H1 (cell line): ENCODE measurements at regions not wholly inside any gene's neighbourhood (a gene's known extent, or its start where the extent isn't known, plus 50 kb on each side); places are given as distances from the start of the nearest gene placed in this dataset.

Experiments used
- BACH1 ChIP-seq: IDR thresholded peaks from 2 replicates; pipeline ENCODE4 v1.6.1; 2012; ENCODE audit warnings: low read length, improper control_type of control experiment
- CREB1 ChIP-seq: IDR thresholded peaks from 2 replicates; pipeline ENCODE4 v1.6.1; 2012; ENCODE audit warnings: inconsistent platforms
- KDM1A ChIP-seq: fragments of 200-600, 300-600 bp; sonication (generic); IDR thresholded peaks from 2 replicates; pipeline ENCODE4 v1.7.1; 2016; ENCODE audit warnings: mild to moderate bottlenecking, low read length, borderline replicate concordance
- MAFK ChIP-seq: IDR thresholded peaks from 2 replicates; pipeline ENCODE4 v1.6.1; 2012; ENCODE audit warnings: low read depth, mild to moderate bottlenecking, improper control_type of control experiment, low read length
- NANOG ChIP-seq: IDR thresholded peaks from 2 replicates; pipeline ENCODE4 v1.6.1; 2011; ENCODE audit warnings: low read length, low read depth, mild to moderate bottlenecking, inconsistent platforms; ENCODE audit not compliant: insufficient read depth, poor library complexity, severe bottlenecking
- SIRT6 ChIP-seq: IDR thresholded peaks from one replicate; pipeline ENCODE4 v1.7.1; 2012; ENCODE audit warnings: low read length, inconsistent platforms
- TCF12 ChIP-seq: IDR thresholded peaks from 2 replicates; pipeline ENCODE4 v1.6.1; 2011; ENCODE audit warnings: low read depth, mild to moderate bottlenecking, low read length
- TF ChIP-seq, protein P1 (sequence below): fragments of 300-600 bp; sonication (generic); IDR thresholded peaks from 2 replicates; pipeline ENCODE4 v1.7.1; 2012; ENCODE audit warnings: low read length, moderate library complexity, mild to moderate bottlenecking, inconsistent platforms; ENCODE audit not compliant: insufficient replicate concordance
- TF ChIP-seq, protein P2 (sequence below): IDR thresholded peaks from 2 replicates; pipeline ENCODE4 v1.6.1; 2011; ENCODE audit warnings: low read length, improper control_type of control experiment

DNA sequence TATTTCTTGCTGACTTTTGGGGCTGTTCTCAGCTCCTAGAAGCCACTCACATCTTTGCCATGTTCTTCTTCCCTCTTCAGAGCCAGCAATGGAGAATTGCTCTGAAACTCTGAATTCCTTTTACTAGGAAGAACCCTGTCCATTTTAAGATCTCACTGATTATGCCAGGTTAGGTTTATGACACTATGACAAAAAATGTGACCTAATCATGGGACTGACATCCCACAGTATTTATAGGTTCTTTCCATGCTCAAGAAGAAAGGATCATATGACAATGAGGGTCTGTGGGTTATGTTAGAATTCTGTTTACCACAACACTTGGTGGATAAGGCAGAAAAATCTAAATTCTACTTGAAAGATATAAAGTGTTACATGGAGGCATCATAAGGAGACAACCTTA, 263.3 kb upstream of the CITED2 start (continued):
- TF ChIP-seq, protein P1, sequence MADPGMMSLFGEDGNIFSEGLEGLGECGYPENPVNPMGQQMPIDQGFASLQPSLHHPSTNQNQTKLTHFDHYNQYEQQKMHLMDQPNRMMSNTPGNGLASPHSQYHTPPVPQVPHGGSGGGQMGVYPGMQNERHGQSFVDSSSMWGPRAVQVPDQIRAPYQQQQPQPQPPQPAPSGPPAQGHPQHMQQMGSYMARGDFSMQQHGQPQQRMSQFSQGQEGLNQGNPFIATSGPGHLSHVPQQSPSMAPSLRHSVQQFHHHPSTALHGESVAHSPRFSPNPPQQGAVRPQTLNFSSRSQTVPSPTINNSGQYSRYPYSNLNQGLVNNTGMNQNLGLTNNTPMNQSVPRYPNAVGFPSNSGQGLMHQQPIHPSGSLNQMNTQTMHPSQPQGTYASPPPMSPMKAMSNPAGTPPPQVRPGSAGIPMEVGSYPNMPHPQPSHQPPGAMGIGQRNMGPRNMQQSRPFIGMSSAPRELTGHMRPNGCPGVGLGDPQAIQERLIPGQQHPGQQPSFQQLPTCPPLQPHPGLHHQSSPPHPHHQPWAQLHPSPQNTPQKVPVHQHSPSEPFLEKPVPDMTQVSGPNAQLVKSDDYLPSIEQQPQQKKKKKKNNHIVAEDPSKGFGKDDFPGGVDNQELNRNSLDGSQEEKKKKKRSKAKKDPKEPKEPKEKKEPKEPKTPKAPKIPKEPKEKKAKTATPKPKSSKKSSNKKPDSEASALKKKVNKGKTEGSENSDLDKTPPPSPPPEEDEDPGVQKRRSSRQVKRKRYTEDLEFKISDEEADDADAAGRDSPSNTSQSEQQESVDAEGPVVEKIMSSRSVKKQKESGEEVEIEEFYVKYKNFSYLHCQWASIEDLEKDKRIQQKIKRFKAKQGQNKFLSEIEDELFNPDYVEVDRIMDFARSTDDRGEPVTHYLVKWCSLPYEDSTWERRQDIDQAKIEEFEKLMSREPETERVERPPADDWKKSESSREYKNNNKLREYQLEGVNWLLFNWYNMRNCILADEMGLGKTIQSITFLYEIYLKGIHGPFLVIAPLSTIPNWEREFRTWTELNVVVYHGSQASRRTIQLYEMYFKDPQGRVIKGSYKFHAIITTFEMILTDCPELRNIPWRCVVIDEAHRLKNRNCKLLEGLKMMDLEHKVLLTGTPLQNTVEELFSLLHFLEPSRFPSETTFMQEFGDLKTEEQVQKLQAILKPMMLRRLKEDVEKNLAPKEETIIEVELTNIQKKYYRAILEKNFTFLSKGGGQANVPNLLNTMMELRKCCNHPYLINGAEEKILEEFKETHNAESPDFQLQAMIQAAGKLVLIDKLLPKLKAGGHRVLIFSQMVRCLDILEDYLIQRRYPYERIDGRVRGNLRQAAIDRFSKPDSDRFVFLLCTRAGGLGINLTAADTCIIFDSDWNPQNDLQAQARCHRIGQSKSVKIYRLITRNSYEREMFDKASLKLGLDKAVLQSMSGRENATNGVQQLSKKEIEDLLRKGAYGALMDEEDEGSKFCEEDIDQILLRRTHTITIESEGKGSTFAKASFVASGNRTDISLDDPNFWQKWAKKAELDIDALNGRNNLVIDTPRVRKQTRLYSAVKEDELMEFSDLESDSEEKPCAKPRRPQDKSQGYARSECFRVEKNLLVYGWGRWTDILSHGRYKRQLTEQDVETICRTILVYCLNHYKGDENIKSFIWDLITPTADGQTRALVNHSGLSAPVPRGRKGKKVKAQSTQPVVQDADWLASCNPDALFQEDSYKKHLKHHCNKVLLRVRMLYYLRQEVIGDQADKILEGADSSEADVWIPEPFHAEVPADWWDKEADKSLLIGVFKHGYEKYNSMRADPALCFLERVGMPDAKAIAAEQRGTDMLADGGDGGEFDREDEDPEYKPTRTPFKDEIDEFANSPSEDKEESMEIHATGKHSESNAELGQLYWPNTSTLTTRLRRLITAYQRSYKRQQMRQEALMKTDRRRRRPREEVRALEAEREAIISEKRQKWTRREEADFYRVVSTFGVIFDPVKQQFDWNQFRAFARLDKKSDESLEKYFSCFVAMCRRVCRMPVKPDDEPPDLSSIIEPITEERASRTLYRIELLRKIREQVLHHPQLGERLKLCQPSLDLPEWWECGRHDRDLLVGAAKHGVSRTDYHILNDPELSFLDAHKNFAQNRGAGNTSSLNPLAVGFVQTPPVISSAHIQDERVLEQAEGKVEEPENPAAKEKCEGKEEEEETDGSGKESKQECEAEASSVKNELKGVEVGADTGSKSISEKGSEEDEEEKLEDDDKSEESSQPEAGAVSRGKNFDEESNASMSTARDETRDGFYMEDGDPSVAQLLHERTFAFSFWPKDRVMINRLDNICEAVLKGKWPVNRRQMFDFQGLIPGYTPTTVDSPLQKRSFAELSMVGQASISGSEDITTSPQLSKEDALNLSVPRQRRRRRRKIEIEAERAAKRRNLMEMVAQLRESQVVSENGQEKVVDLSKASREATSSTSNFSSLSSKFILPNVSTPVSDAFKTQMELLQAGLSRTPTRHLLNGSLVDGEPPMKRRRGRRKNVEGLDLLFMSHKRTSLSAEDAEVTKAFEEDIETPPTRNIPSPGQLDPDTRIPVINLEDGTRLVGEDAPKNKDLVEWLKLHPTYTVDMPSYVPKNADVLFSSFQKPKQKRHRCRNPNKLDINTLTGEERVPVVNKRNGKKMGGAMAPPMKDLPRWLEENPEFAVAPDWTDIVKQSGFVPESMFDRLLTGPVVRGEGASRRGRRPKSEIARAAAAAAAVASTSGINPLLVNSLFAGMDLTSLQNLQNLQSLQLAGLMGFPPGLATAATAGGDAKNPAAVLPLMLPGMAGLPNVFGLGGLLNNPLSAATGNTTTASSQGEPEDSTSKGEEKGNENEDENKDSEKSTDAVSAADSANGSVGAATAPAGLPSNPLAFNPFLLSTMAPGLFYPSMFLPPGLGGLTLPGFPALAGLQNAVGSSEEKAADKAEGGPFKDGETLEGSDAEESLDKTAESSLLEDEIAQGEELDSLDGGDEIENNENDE, result no peak
- TF ChIP-seq BACH1, result no peak
- no peak for TF ChIP-seq CREB1
- no peak for TF ChIP-seq TCF12
- TF ChIP-seq KDM1A, result no peak
- TF ChIP-seq NANOG, result no peak
- TF ChIP-seq, protein P2, sequence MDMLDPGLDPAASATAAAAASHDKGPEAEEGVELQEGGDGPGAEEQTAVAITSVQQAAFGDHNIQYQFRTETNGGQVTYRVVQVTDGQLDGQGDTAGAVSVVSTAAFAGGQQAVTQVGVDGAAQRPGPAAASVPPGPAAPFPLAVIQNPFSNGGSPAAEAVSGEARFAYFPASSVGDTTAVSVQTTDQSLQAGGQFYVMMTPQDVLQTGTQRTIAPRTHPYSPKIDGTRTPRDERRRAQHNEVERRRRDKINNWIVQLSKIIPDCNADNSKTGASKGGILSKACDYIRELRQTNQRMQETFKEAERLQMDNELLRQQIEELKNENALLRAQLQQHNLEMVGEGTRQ, result no peak
- no peak for TF ChIP-seq MAFK
- TF ChIP-seq SIRT6, result no peak
